Keratinocyte (primary cell): ENCODE measurements at regions not wholly inside any gene's neighbourhood (a gene's known extent, or its start where the extent isn't known, plus 50 kb on each side); places are given as distances from the start of the nearest gene placed in this dataset.

Experiments used
- DNase-seq: peaks from one replicate; pipeline ENCODE4 v3.0.0-alpha.2; 2011; ENCODE audit warnings: low read depth, missing footprints, low spot score
- FAIRE-seq: peaks from 2 replicates; lab custom pipeline; 2011; peaks lifted over from hg19 to GRCh38; lab: Jason Lieb, UNC
- H2AFZ ChIP-seq: 2 replicates; pipeline ENCODE4 v1.6.0; 2012; ENCODE audit warnings: low read length, control low read depth, inconsistent platforms; ENCODE audit not compliant: control insufficient read depth
- H3K27ac ChIP-seq: 2 replicates; pipeline ENCODE4 v1.5.1; 2011; ENCODE audit warnings: low read length; ENCODE audit not compliant: control insufficient read depth, insufficient read depth
- H3K27me3 ChIP-seq: 3 replicates; pipeline ENCODE4 v1.6.0; 2011; ENCODE audit warnings: low read length; ENCODE audit not compliant: control insufficient read depth, insufficient read depth; ENCODE audit errors: extremely low read depth
- H3K36me3 ChIP-seq, 2 experiments: 2 replicates in 1 of 2; 3 replicates in 1 of 2; pipeline ENCODE4 v1.5.1; 2011; ENCODE audit warnings: low read length in 2 of 2, mild to moderate bottlenecking in 1 of 2; ENCODE audit not compliant: control insufficient read depth in 2 of 2, insufficient read depth in 2 of 2; ENCODE audit errors: extremely low read depth in 1 of 2
- H3K4me1 ChIP-seq: 3 replicates; pipeline ENCODE4 v1.5.1; 2011; ENCODE audit warnings: low read length; ENCODE audit not compliant: control insufficient read depth, insufficient read depth; ENCODE audit errors: extremely low read depth
- H3K4me2 ChIP-seq: 3 replicates; pipeline ENCODE4 v1.6.0; 2011; ENCODE audit warnings: low read depth, low read length; ENCODE audit not compliant: control insufficient read depth, insufficient read depth; ENCODE audit errors: extremely low read depth
- H3K4me3 ChIP-seq, 3 experiments: fragments of 200-600 bp in 1 of 3; sonication (generic) in 1 of 3; 2 replicates in 2 of 3; 3 replicates in 1 of 3; pipeline ENCODE4 v1.5.1; 2011 to 2016; ENCODE audit warnings: low read length in 3 of 3, mild to moderate bottlenecking in 3 of 3, control low read depth in 2 of 3, inconsistent platforms in 1 of 3, low read depth in 1 of 3, mixed read lengths in 1 of 3, mixed run types in 1 of 3, moderate library complexity in 1 of 3; ENCODE audit not compliant: control insufficient read depth in 2 of 3, insufficient read depth in 2 of 3; ENCODE audit errors: extremely low read depth in 1 of 3
- H3K79me2 ChIP-seq: 2 replicates; pipeline ENCODE4 v1.6.0; 2012; ENCODE audit warnings: low read length; ENCODE audit not compliant: control insufficient read depth, insufficient read depth
- H3K9ac ChIP-seq: 3 replicates; pipeline ENCODE4 v1.6.0; 2011; ENCODE audit warnings: low read length; ENCODE audit not compliant: control insufficient read depth, insufficient read depth; ENCODE audit errors: extremely low read depth
- H3K9me1 ChIP-seq: 3 replicates; pipeline ENCODE4 v1.6.0; 2011; ENCODE audit warnings: low read length; ENCODE audit not compliant: control insufficient read depth, insufficient read depth; ENCODE audit errors: extremely low read depth
- H3K9me3 ChIP-seq: 2 replicates; pipeline ENCODE4 v1.5.1; 2012; ENCODE audit warnings: low read depth, low read length; ENCODE audit not compliant: control insufficient read depth
- H4K20me1 ChIP-seq: 3 replicates; pipeline ENCODE4 v1.6.0; 2011; ENCODE audit warnings: low read length; ENCODE audit not compliant: control insufficient read depth, insufficient read depth; ENCODE audit errors: extremely low read depth
- CTCF ChIP-seq, 3 experiments: IDR thresholded peaks in 1 of 3; conservative IDR thresholded peaks in 1 of 3; optimal IDR thresholded peaks in 1 of 3; 2 replicates in 2 of 3; 3 replicates in 1 of 3; pipeline versions ENCODE3 to v1.5.1; 2011; ENCODE audit warnings: low read length in 3 of 3, mild to moderate bottlenecking in 3 of 3, moderate library complexity in 2 of 3, control low read depth in 1 of 3, inconsistent platforms in 1 of 3; ENCODE audit not compliant: insufficient read depth in 2 of 3; ENCODE audit errors: extremely low read depth in 1 of 3
- EZH2 ChIP-seq: IDR thresholded peaks from one replicate; pipeline ENCODE4 v1.6.1; 2012; ENCODE audit warnings: inconsistent platforms, mild to moderate bottlenecking, low read length, moderate library complexity
- dilution Hi-C: fragments of 300-500 bp; cut with MboI; formaldehyde crosslinking; loops from one replicate; pipeline ENCODE4 v1.7.0; 2020; ENCODE audit warnings: low sequenced_read_pairs; ENCODE audit not compliant: extremely low pct_ligation_motif_present

- no peak overlapping the region for H3K4me2 ChIP-seq
- dilution Hi-C loops: no loop called here
- no peak for DNase-seq
- no peaks in the 10 kb centered on the region for H3K27me3 ChIP-seq
- H3K9me3 ChIP-seq: no peaks in the 10 kb centered on the region
- H3K9ac ChIP-seq: no peak overlapping the region
- no peaks in the 10 kb centered on the region for H3K4me1 ChIP-seq
- no peaks in the 10 kb centered on the region for H3K36me3 ChIP-seq
- H3K27ac ChIP-seq: no peak overlapping the region
- no peaks in the 10 kb centered on the region for H3K9me1 ChIP-seq
- no peaks in the 10 kb centered on the region for H3K79me2 ChIP-seq
- TF ChIP-seq EZH2 (no peak), CTCF (optimal IDR thresholded peaks at IDR 0.05 in 1 of 3, IDR thresholded peaks at IDR 0.05 in 1 of 3, conservative IDR thresholded peaks at IDR 0.05 in 1 of 3; ENCODE audit: extremely low read depth in 1 of 3, insufficient read depth in 2 of 3, low read length in 3 of 3) (no peak)
- no peak for FAIRE-seq
- H3K4me3 ChIP-seq: no peak overlapping the region
- no peaks in the 10 kb centered on the region for H4K20me1 ChIP-seq
- H2AFZ ChIP-seq: no peak overlapping the region
Observed at GRCh38 chr1:147834181-147834580, 68.4 kb upstream of the GJA8 start.

- Histone ChIP-seq H3K4me2 (no peak overlapping the region), H3K4me1 (no peaks in the 10 kb centered on the region), H3K9me3 (no peaks in the 10 kb centered on the region), H3K9ac (no peak overlapping the region), H2AFZ (no peak overlapping the region), H4K20me1 (no peaks in the 10 kb centered on the region), H3K36me3 (no peaks in the 10 kb centered on the region), H3K79me2 (no peaks in the 10 kb centered on the region), H3K4me3 (no peak overlapping the region), H3K27ac (no peak overlapping the region), H3K27me3 (no peaks in the 10 kb centered on the region), H3K9me1 (no peaks in the 10 kb centered on the region)
- dilution Hi-C loops: no loop called here
- FAIRE-seq: no peak
- TF ChIP-seq EZH2 (no peak), CTCF (optimal IDR thresholded peaks at IDR 0.05 in 1 of 3, IDR thresholded peaks at IDR 0.05 in 1 of 3, conservative IDR thresholded peaks at IDR 0.05 in 1 of 3; ENCODE audit: extremely low read depth in 1 of 3, insufficient read depth in 2 of 3, low read length in 3 of 3) (no peak)
- no peak for DNase-seq
Observed at GRCh38 chr1:147834810-147835209, 67.8 kb upstream of the GJA8 start.
